ENCODE measurements at regions not wholly inside any gene's neighbourhood (a gene's known extent, or its start where the extent isn't known, plus 50 kb on each side); places are given as distances from the start of the nearest gene placed in this dataset.
A peak's percentile ranks its signal among the peaks of the same experiment; 100 is the strongest.

DNA sequence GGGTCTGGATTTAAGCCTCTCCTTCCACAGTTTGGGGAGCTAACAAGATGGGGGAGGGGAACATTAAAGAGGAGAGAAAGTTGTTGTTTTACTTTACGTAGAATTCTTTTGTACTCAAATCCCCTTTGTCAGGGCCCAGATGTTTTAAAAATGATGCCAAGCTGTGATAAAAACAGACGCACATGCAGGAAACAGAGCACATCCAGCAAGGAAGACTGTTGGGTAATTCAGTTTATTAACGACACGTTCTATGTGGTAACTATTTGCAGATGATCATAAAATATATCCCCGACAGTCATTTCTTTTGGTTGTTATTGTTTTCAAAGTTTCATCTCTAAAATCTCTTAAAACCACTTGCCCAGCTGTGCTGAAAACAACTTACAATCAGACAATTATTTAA lies 307.0 kb upstream of the PRDM1 start:
- peaks cover 0 to 12% (median 7%) of the 10 kb centered on the region in 7 donors for H3K9me3 Mint-ChIP-seq
- Histone ChIP-seq H4K20me1 (ENCODE audit: insufficient read depth, low read length) (no peaks in the 10 kb centered on the region), H3K9me3 (replicated peaks in 1 of 2; ENCODE audit: control insufficient read depth in 1 of 2, insufficient read depth in 1 of 2, low read length in 2 of 2) (peaks cover 0 to 8% of the 10 kb centered on the region in 2 donors), H3K4me1 (ENCODE audit: control insufficient read depth in 1 of 2, insufficient read depth in 2 of 2, low read length in 2 of 2) (peaks cover 24 to 27% of the 10 kb centered on the region in 2 donors), H2AFZ (ENCODE audit: insufficient read depth, low read depth, low read length, poor library complexity, severe bottlenecking) (peak overlapping the region; percentile 0), H3K27ac (ENCODE audit: low read depth in 1 of 2, low read length in 2 of 2) (no peak overlapping the region), H3K36me3 (replicated peaks in 1 of 2; ENCODE audit: control insufficient read depth in 1 of 2, insufficient read depth in 2 of 2, low read length in 2 of 2) (no peaks in the 10 kb centered on the region), H3K27me3 (ENCODE audit: control insufficient read depth in 2 of 2, insufficient read depth in 2 of 2, low read length in 2 of 2) (no peaks in the 10 kb centered on the region), H3K9ac (ENCODE audit: insufficient read depth, low read length, poor library complexity, severe bottlenecking) (no peak overlapping the region), H3K79me2 (ENCODE audit: insufficient read depth, low read length) (no peaks in the 10 kb centered on the region), H3K4me2 (replicated peaks; ENCODE audit: extremely low read depth, low read length, poor library complexity, severe bottlenecking) (no peak overlapping the region), H3K4me3 (replicated peaks in 1 of 3; ENCODE audit: low read depth in 2 of 3, low read length in 3 of 3) (no peak overlapping the region)
- H3K27ac Mint-ChIP-seq: peak overlapping the region in 1 of 7 donors; percentile 46
- peaks cover 0 to 3% of the 10 kb centered on the region in 2 donors for H3K36me3 Mint-ChIP-seq
- TF ChIP-seq, protein P1, sequence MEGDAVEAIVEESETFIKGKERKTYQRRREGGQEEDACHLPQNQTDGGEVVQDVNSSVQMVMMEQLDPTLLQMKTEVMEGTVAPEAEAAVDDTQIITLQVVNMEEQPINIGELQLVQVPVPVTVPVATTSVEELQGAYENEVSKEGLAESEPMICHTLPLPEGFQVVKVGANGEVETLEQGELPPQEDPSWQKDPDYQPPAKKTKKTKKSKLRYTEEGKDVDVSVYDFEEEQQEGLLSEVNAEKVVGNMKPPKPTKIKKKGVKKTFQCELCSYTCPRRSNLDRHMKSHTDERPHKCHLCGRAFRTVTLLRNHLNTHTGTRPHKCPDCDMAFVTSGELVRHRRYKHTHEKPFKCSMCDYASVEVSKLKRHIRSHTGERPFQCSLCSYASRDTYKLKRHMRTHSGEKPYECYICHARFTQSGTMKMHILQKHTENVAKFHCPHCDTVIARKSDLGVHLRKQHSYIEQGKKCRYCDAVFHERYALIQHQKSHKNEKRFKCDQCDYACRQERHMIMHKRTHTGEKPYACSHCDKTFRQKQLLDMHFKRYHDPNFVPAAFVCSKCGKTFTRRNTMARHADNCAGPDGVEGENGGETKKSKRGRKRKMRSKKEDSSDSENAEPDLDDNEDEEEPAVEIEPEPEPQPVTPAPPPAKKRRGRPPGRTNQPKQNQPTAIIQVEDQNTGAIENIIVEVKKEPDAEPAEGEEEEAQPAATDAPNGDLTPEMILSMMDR (IDR thresholded peaks at IDR 0.05): no peak
- no peak for DNase-seq
- no peak overlapping the region for H3K4me3 Mint-ChIP-seq
- no peaks in the 10 kb centered on the region for H3K27me3 Mint-ChIP-seq (ENCODE audit: low read depth in 3 of 3)
- H3K4me1 Mint-ChIP-seq: peaks cover 35% of the 10 kb centered on the region
- WGBS (ENCODE audit: insufficient coverage): no CpG with 5 or more reads among the region's 5 CpGs
- intact Hi-C loops (cut with micrococcal nuclease): no loop called here

DNA sequence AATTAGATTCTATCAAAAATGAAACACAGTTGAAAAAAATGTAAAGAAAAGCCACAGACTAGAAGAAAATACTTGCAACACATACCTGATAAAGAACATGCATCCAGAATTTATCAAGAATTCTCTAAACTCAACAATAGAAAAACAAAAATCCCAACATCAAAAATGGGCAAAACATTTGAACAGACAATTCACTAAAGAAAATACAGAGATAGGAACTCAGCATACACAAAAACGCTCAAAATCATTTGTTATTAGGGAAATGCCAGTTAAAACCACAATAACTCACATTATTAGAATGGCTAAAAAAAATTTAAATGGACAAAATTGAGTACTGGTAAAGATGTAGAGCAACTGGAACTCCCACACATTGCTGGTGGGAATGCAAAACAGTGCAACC lies 311.0 kb upstream of the PRDM1 start:
- H3K27me3 Mint-ChIP-seq (ENCODE audit: low read depth in 3 of 3): no peaks in the 10 kb centered on the region
- no peak overlapping the region for H3K4me3 Mint-ChIP-seq
- peaks cover 0 to 8% of the 10 kb centered on the region in 2 donors for H3K9me3 ChIP-seq (replicated peaks in 1 of 2; ENCODE audit: control insufficient read depth in 1 of 2, insufficient read depth in 1 of 2, low read length in 2 of 2)
- intact Hi-C loops (cut with micrococcal nuclease): no loop called here
- peaks cover 21% of the 10 kb centered on the region for H3K4me1 Mint-ChIP-seq
- no CpG with 5 or more reads among the region's 1 CpG for WGBS (ENCODE audit: insufficient coverage)
- TF ChIP-seq, protein P1 (IDR thresholded peaks at IDR 0.05): no peak
- no peaks in the 10 kb centered on the region for H3K36me3 ChIP-seq (replicated peaks in 1 of 2; ENCODE audit: control insufficient read depth in 1 of 2, insufficient read depth in 2 of 2, low read length in 2 of 2)
- H3K4me2 ChIP-seq (replicated peaks; ENCODE audit: extremely low read depth, low read length, poor library complexity, severe bottlenecking): no peak overlapping the region
- no peaks in the 10 kb centered on the region for H3K79me2 ChIP-seq (ENCODE audit: insufficient read depth, low read length)
- no peak overlapping the region for H2AFZ ChIP-seq (ENCODE audit: insufficient read depth, low read depth, low read length, poor library complexity, severe bottlenecking)
- H4K20me1 ChIP-seq (ENCODE audit: insufficient read depth, low read length): no peaks in the 10 kb centered on the region
- H3K9ac ChIP-seq (ENCODE audit: insufficient read depth, low read length, poor library complexity, severe bottlenecking): no peak overlapping the region
- H3K4me1 ChIP-seq (ENCODE audit: control insufficient read depth in 1 of 2, insufficient read depth in 2 of 2, low read length in 2 of 2): peaks cover 12 to 15% of the 10 kb centered on the region in 2 donors
- H3K27me3 ChIP-seq (ENCODE audit: control insufficient read depth in 2 of 2, insufficient read depth in 2 of 2, low read length in 2 of 2): no peaks in the 10 kb centered on the region
- no peak overlapping the region for H3K27ac Mint-ChIP-seq
- H3K4me3 ChIP-seq (replicated peaks in 1 of 3; ENCODE audit: low read depth in 2 of 3, low read length in 3 of 3): no peak overlapping the region
- H3K9me3 Mint-ChIP-seq: peaks cover 0 to 12% (median 7%) of the 10 kb centered on the region in 7 donors
- H3K27ac ChIP-seq (ENCODE audit: low read depth in 1 of 2, low read length in 2 of 2): no peak overlapping the region
- H3K36me3 Mint-ChIP-seq: peaks cover 0 to 3% of the 10 kb centered on the region in 2 donors
- no peak for DNase-seq
